ENCODE measurements at regions not wholly inside any gene's neighbourhood (a gene's known extent, or its start where the extent isn't known, plus 50 kb on each side); places are given as distances from the start of the nearest gene placed in this dataset.
"Not testable (repeated sequence)": the region's sequence is repeated elsewhere in the genome, so short reads cannot be mapped to it uniquely, and the experiment has no call there.

GRCh38 chr3:75502769-75503756 lies 161.1 kb upstream of the FRG2C start:
- peak; percentile 14 to 22 for TF ChIP-seq CTCF (conservative IDR thresholded peaks at IDR 0.05 in 1 of 2, IDR thresholded peaks at IDR 0.05 in 1 of 2; ENCODE audit: low read depth in 1 of 2, low read length in 2 of 2)
- not testable (repeated sequence) for TF ChIP-seq EZH2 (IDR thresholded peaks at IDR 0.05; ENCODE audit: low read length, missing control alignments)

Data from fibroblast of lung (primary cell).